NCI-H187 (cell line): ENCODE measurements at regions not wholly inside any gene's neighbourhood (a gene's known extent, or its start where the extent isn't known, plus 50 kb on each side); places are given as distances from the start of the nearest gene placed in this dataset.

Experiments
- DNase-seq, 2 experiments: peaks; one replicate each; lab custom pipeline; 2025; lab: John Stamatoyannopoulos, UW

DNA sequence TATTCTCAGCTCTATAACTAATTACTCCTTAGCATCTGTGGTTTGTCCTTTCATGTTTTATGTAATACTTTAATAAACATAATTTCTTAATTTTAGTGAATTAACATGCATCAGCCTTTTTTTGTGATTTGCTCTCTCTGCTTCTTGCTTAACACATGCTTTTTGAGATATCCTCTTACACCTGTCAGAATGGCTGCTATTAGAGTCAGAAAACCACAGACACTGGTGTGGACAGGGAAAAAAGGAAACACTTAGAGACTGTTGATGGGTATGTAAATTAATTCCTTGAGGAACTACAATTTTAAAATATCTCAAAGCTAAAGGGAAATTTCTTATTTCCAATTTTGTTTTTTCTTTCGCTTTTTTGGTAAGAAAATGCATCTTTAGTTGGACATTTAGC lies 549.0 kb downstream of the ZNF804A start:
- no peak for DNase-seq

DNA sequence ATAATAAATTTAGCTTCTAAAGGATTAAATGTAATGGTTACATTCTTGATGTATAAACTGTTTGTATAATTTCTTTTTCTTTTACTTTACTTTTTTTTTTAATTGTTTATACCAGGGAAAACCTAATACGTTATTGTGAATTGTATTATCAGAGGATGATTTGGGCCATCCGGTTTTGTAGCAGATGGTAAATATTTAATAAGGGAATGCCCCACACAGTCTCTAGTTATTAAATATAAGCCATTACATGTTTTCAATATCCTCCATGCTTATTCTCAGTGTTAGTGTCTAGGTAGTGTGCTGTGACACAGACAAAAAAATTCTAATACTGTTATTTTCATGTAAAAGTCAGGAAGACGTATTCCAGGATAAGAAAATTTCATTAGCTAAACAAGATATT lies 553.9 kb downstream of the ZNF804A start:
- no peak for DNase-seq

DNA sequence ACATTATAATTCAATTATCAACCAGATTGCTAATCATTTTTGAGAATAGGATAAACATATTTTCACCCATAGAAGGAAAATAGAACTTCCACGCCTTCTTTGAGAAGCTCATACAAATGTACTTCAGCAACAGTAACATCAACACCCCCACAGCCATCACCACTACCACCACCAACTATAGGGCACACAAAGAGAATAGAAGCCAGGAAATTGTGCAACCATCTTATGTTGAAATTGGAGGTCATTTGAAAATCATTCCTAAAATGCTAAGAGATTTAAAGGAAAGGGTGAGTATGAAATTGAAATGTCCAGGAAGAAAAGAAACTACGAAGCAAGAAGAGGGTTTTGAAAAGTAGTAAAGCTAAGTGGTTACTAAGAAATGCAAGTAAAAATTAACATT lies 563.4 kb downstream of the ZNF804A start:
- no peak for DNase-seq

- no peak for DNase-seq
Measured at GRCh38 chr2:185174353-185174752, 564.3 kb upstream of the FSIP2 start.

DNA sequence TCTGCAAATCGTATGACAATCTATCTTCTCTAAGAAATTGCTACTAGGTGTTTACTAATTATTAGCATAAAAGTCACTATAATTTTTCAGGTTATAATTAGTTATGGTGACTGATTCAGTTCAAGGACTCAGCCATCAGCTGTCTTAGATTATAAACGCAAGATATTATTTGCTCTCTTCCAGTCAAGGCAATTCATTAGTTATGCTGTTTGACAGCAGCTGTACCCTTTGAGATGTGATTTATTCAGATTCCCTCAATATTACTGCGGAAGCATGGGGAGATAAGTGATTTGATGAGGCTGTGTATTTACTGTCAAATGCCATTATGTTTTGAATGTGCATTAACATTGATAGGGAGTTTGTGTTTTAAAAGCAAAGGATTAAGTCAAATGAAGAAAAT lies 558.9 kb upstream of the FSIP2 start:
- DNase-seq = no peak

DNA sequence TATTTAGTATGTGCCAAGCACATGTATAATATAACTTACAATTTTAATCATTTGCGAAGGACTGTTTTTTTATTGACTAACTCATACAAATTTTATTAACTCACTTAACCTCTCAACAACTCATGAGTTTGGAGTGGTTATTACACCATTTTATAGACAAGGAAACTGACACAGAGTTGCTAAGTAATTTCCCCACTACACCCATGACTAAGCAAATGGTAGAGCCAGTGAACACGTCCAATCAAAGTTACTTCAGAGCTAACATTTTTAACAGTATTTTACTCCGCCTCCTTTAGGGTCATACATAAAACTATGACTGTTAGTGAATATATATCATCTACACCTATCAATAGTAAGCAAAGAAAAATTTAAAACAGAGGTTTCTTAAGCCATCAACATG lies 556.7 kb upstream of the FSIP2 start:
- DNase-seq = no peak

- DNase-seq = no peak
Measured at GRCh38 chr2:185185044-185185443, 553.6 kb upstream of the FSIP2 start.

GRCh38 chr2:185187421-185187820 lies 551.2 kb upstream of the FSIP2 start:
- no peak for DNase-seq

DNA sequence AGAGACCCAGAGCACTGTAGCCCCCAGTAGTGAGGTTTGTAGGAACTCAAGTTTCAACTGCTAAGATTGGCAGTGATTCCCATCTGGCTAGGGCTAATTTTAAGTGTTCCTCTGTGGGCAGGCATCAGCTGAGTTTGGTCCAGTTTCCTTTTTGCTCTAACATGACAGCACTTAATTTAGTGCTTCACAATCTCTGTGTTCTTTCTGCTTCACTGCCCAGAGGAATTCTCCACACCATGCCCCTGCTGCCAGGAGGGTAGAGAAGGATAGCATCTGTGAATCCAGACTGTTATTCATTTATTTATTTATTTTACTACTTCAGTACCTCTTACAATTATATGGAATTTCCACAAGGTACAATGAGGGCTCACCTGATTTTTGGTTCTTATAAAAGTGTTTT lies 549.9 kb upstream of the FSIP2 start:
- no peak for DNase-seq

DNA sequence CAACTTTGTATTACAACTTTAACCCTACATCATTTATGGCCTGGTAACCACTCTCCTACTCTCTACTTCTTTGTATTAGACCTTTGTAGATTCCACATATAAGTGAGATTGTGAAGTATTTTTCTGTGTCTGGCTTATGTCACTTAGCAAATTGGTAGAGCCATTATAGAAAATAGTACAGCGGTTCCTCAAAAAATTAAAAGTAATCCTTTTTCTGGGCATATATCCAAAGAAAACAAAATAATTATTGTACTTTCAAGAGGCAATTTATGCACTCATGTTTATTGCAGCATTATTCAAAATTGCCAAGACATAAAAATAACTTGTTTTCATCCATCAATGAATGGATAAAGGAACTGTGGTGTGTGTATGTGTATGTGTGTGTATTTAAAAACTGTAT lies 537.5 kb upstream of the FSIP2 start:
- no peak for DNase-seq

GRCh38 chr2:185202381-185202780 lies 536.2 kb upstream of the FSIP2 start:
- no peak for DNase-seq

- DNase-seq = no peak
Measured at GRCh38 chr2:185202945-185203528, 535.6 kb upstream of the FSIP2 start.

- peak in 1 of 2 experiments; percentile 2 for DNase-seq
Measured at GRCh38 chr2:185208261-185208660, 530.3 kb upstream of the FSIP2 start.

- DNase-seq = no peak
Measured at GRCh38 chr2:185215497-185215896, 523.1 kb upstream of the FSIP2 start.

DNA sequence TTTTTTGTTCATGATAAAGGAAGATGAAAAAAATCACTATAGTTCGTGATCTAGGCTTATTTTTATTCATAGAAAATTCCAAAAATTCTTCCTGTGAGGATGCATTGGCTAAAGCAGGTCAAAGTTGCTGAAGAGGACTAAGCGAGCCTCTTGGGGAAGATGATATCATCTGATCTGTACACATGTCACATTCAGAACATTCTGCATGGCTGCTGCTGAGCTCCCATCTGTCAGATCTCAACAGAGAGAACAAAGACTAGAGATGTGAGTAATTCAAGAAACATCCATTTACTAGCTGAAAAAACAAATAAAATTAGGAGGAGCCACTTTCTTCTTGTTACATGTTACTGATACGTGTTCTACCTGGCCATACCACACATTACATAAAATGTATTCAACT lies 518.6 kb upstream of the FSIP2 start:
- DNase-seq = no peak

- no peak for DNase-seq
Measured at GRCh38 chr2:185222311-185222710, 516.3 kb upstream of the FSIP2 start.

GRCh38 chr2:185227391-185227790 lies 511.2 kb upstream of the FSIP2 start:
- no peak for DNase-seq

DNA sequence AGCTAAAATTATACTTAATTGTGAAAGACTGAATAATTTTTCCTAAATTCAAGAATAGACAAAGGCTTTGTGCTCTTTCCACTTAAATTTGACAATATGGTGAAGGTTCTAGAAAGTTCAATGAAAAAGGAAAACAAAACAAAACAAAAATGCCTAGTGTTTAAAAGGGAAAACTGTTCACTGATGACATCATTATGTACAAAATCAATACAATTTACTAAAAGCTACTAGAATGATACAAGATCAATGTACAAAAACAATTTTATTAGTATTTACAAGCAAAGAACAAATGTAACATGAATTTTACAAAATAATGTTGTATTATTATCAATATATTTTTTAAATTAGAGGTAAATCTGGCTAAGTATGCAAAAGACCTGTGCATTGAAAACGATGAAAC lies 499.1 kb upstream of the FSIP2 start:
- no peak for DNase-seq

DNA sequence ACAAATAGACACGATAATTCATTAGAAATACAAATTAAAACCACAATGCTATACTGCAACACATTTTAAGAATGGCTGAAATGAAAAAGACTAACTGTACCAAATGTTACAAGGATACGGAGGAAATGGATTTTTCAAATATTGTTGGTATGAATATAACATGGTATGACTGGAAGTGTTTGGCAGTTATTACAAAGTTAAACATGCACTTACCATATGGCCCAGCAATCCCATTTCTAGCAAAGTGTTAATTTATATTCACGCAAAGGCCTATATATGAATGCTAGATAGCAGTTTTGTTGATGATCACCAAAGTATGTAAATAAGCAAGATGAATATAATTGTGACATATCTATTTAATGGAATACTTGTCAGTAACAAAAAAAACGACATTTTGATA lies 497.8 kb upstream of the FSIP2 start:
- DNase-seq = no peak

DNA sequence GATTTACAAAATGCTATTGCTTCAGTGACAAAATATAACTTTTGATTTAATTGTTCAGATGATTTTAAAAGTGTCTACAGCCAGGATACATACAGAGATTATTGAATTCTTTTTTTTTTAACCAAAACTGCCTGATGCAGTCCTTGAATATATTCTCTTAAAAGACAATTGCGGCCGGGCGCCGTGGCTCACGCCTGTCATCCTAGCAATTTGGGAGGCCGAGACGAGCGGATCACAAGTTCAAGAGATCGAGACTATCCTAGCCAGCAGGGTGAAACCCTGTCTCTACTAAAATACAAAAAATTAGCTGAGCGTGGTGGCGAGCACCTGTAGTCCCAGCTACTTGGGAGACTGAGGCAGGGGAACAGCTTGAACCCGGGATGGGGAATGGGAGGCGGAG lies 497.0 kb upstream of the FSIP2 start:
- no peak for DNase-seq

DNA sequence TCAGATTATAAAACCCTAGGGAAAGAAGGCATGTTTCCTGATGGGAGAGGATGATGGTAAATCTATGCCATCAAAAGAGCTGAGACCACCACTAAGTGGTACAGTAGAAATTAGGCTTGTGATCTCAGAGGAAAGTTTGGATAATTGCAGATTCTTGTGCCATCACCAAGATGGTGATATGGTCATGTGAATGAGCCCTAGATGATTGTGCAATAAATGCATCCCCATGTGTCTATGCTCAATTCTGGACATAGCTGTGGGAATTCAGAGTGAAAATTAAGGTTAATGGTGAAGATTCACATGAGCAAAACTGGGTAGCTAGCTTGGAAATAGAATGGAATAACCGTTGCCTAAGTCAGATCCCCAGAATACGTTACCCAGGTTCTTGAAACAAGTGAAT lies 496.1 kb upstream of the FSIP2 start:
- no peak for DNase-seq

- DNase-seq = no peak
Measured at GRCh38 chr2:185245216-185245615, 493.4 kb upstream of the FSIP2 start.

DNA sequence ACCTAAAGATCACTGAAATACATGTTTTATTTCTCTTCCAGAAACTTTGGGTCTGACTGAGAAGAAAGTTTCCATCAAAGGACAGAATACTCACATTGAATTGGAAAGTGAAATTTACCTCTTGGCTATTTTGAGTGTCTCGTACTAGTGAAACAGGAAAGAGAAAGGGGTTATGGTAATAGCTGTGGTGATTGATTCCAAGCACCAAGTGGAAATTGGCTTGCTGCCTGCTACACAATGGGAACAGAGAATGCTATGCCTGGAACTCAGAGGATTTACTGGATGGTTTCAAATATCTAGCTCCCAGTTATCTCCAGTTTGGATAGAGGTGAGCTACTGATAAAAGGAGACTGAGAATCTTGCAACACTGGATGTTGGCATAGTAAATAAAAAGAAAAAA lies 492.8 kb upstream of the FSIP2 start:
- no peak for DNase-seq

DNA sequence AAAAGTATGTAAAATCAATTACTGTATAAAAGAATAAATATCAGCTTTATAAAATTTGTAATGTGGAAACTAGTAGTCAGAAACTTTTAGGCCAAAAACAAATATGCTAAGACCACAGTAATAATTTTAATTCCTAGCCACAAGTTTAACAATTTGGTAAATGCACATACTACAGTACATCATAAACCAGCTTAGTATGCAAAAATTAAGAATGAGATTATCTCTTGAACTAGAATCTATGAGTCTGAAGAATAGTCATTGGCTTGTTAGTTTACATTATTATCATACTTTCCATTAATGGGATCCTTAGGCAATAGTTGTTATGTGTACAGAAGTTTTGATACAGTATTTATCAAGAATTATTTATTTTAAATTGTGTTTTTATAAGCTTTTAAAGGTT lies 491.9 kb upstream of the FSIP2 start:
- DNase-seq = no peak

- DNase-seq = no peak
Measured at GRCh38 chr2:185255566-185255965, 483.0 kb upstream of the FSIP2 start.
